Activated effector memory CD4-positive, alpha-beta T cell treated with Interleukin-2 at 50 U/mL for 16 hours (primary cell): ENCODE measurements at regions not wholly inside any gene's neighbourhood (a gene's known extent, or its start where the extent isn't known, plus 50 kb on each side); places are given as distances from the start of the nearest gene placed in this dataset.

Experiments used
- DNase-seq: peaks from one replicate; pipeline ENCODE4 v3.0.0-alpha.2; 2020

GRCh38 chr2:238584617-238585016 is 157.9 kb downstream of the ASB1 start:
- DNase-seq, result no peak

GRCh38 chr2:238585836-238586821 is 159.4 kb downstream of the ASB1 start:
- no peak for DNase-seq

GRCh38 chr2:238586931-238587775 is 160.4 kb downstream of the ASB1 start:
- DNase-seq, result no peak

GRCh38 chr2:238587776-238588660 is 161.3 kb downstream of the ASB1 start:
- DNase-seq, result no peak

GRCh38 chr2:238589591-238590460 is 163.1 kb downstream of the ASB1 start:
- no peak for DNase-seq

- no peak for DNase-seq
These were observed 165.0 kb downstream of the ASB1 start for GRCh38 chr2:238591732-238592131.

- DNase-seq, result no peak
These were observed 166.5 kb downstream of the ASB1 start for GRCh38 chr2:238593236-238593635.

- no peak for DNase-seq
These were observed 167.0 kb downstream of the ASB1 start for GRCh38 chr2:238593678-238594077.

GRCh38 chr2:238594796-238595749 is 168.3 kb downstream of the ASB1 start:
- no peak for DNase-seq

GRCh38 chr2:238595750-238596570 is 169.2 kb downstream of the ASB1 start:
- no peak for DNase-seq

- DNase-seq, result no peak
These were observed 170.1 kb downstream of the ASB1 start for GRCh38 chr2:238596571-238597551.

- no peak for DNase-seq
These were observed 171.2 kb downstream of the ASB1 start for GRCh38 chr2:238597638-238598528.

GRCh38 chr2:238598802-238599530 is 172.2 kb downstream of the ASB1 start:
- DNase-seq, result no peak

GRCh38 chr2:238599549-238600505 is 173.1 kb downstream of the ASB1 start:
- DNase-seq, result no peak
